ENCODE measurements at regions not wholly inside any gene's neighbourhood (a gene's known extent, or its start where the extent isn't known, plus 50 kb on each side); places are given as distances from the start of the nearest gene placed in this dataset.

GRCh38 chr12:4172999-4173398 lies 100.6 kb upstream of the CCND2 start:
- DNase-seq = peak; percentile 20
- Mint-ChIP-seq H3K9me3 (no peaks in the 10 kb centered on the region), H3K36me3 (ENCODE audit: low read depth) (no peaks in the 10 kb centered on the region), H3K4me3 (no peak overlapping the region), H3K27me3 (ENCODE audit: insufficient read depth) (peaks cover 13% of the 10 kb centered on the region), H3K27ac (no peak overlapping the region), H3K4me1 (peaks cover 13% of the 10 kb centered on the region)
- 95% methylated on average over 3 to 4 of the region's 4 CpGs for WGBS, 2 experiments (ENCODE audit: insufficient coverage in 1 of 2, insufficient read length in 1 of 2)
- no peaks in the 10 kb centered on the region for H3K9me3 ChIP-seq (ENCODE audit: control insufficient read depth, low read length)
- TF ChIP-seq CTCF (conservative IDR thresholded peaks at IDR 0.05) = no peak
- no peak overlapping the region for H3K27ac ChIP-seq (ENCODE audit: low read depth, low read length)
- no peak overlapping the region for H3K4me3 ChIP-seq (ENCODE audit: low read length)
- no peaks in the 10 kb centered on the region for H3K27me3 ChIP-seq (ENCODE audit: control insufficient read depth, insufficient read depth, low read length, poor library complexity, severe bottlenecking)
- H3K36me3 ChIP-seq (ENCODE audit: control insufficient read depth, insufficient read depth, low read length) = no peaks in the 10 kb centered on the region
- no peak overlapping the region for H3K9ac ChIP-seq (ENCODE audit: extremely low read depth, low read length, poor library complexity, severe bottlenecking)
- H3K4me1 ChIP-seq (ENCODE audit: control insufficient read depth, insufficient read depth, low read length) = peaks cover 2% of the 10 kb centered on the region

- Histone ChIP-seq H3K36me3 (ENCODE audit: control insufficient read depth, insufficient read depth, low read length) (no peaks in the 10 kb centered on the region), H3K27me3 (ENCODE audit: control insufficient read depth, insufficient read depth, low read length, poor library complexity, severe bottlenecking) (no peaks in the 10 kb centered on the region), H3K4me3 (ENCODE audit: low read length) (no peak overlapping the region), H3K27ac (ENCODE audit: low read depth, low read length) (no peak overlapping the region), H3K4me1 (ENCODE audit: control insufficient read depth, insufficient read depth, low read length) (peaks cover 3% of the 10 kb centered on the region), H3K9me3 (ENCODE audit: control insufficient read depth, low read length) (no peaks in the 10 kb centered on the region), H3K9ac (ENCODE audit: extremely low read depth, low read length, poor library complexity, severe bottlenecking) (no peak overlapping the region)
- peaks cover 11% of the 10 kb centered on the region for H3K27me3 Mint-ChIP-seq (ENCODE audit: insufficient read depth)
- WGBS, 2 experiments (ENCODE audit: insufficient coverage in 1 of 2, insufficient read length in 1 of 2) = 100% methylated on average over 3 of the region's 3 CpGs; no CpG with 5 or more reads in 1 of the 2 experiments
- no peak for TF ChIP-seq CTCF (conservative IDR thresholded peaks at IDR 0.05)
- H3K9me3 Mint-ChIP-seq = no peaks in the 10 kb centered on the region
- no peak overlapping the region for H3K4me3 Mint-ChIP-seq
- H3K36me3 Mint-ChIP-seq (ENCODE audit: low read depth) = no peaks in the 10 kb centered on the region
- peaks cover 19% of the 10 kb centered on the region for H3K4me1 Mint-ChIP-seq
- no peak overlapping the region for H3K27ac Mint-ChIP-seq
- no peak for DNase-seq
These were observed 101.8 kb upstream of the CCND2 start for GRCh38 chr12:4171742-4172141.

- WGBS, 2 experiments (ENCODE audit: insufficient coverage in 1 of 2, insufficient read length in 1 of 2) = 91 to 98% methylated on average over 4 of the region's 4 CpGs
- Histone ChIP-seq H3K4me3 (ENCODE audit: low read length) (no peak overlapping the region), H3K4me1 (ENCODE audit: control insufficient read depth, insufficient read depth, low read length) (peaks cover 3% of the 10 kb centered on the region), H3K9me3 (ENCODE audit: control insufficient read depth, low read length) (no peaks in the 10 kb centered on the region), H3K36me3 (ENCODE audit: control insufficient read depth, insufficient read depth, low read length) (no peaks in the 10 kb centered on the region), H3K9ac (ENCODE audit: extremely low read depth, low read length, poor library complexity, severe bottlenecking) (no peak overlapping the region), H3K27me3 (ENCODE audit: control insufficient read depth, insufficient read depth, low read length, poor library complexity, severe bottlenecking) (peaks cover 7% of the 10 kb centered on the region), H3K27ac (ENCODE audit: low read depth, low read length) (no peak overlapping the region)
- Mint-ChIP-seq H3K27me3 (ENCODE audit: insufficient read depth) (peaks cover 13% of the 10 kb centered on the region), H3K9me3 (no peaks in the 10 kb centered on the region), H3K36me3 (ENCODE audit: low read depth) (no peaks in the 10 kb centered on the region), H3K4me1 (peaks cover 22% of the 10 kb centered on the region), H3K27ac (no peak overlapping the region), H3K4me3 (no peak overlapping the region)
- no peak for TF ChIP-seq CTCF (conservative IDR thresholded peaks at IDR 0.05)
- peak; percentile 31 for DNase-seq
These were observed 103.6 kb upstream of the CCND2 start for GRCh38 chr12:4169959-4170358.

Measured in endodermal cell (in vitro differentiated cells).